ENCODE measurements at regions not wholly inside any gene's neighbourhood (a gene's known extent, or its start where the extent isn't known, plus 50 kb on each side); places are given as distances from the start of the nearest gene placed in this dataset.

GRCh38 chr13:21894703-21895699 is 224.1 kb downstream of the FGF9 start:
- TF ChIP-seq, protein P1, sequence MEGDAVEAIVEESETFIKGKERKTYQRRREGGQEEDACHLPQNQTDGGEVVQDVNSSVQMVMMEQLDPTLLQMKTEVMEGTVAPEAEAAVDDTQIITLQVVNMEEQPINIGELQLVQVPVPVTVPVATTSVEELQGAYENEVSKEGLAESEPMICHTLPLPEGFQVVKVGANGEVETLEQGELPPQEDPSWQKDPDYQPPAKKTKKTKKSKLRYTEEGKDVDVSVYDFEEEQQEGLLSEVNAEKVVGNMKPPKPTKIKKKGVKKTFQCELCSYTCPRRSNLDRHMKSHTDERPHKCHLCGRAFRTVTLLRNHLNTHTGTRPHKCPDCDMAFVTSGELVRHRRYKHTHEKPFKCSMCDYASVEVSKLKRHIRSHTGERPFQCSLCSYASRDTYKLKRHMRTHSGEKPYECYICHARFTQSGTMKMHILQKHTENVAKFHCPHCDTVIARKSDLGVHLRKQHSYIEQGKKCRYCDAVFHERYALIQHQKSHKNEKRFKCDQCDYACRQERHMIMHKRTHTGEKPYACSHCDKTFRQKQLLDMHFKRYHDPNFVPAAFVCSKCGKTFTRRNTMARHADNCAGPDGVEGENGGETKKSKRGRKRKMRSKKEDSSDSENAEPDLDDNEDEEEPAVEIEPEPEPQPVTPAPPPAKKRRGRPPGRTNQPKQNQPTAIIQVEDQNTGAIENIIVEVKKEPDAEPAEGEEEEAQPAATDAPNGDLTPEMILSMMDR (conservative IDR thresholded peaks at IDR 0.05 in 1 of 2, IDR thresholded peaks at IDR 0.05 in 1 of 2; ENCODE audit: extremely low read depth in 1 of 2, insufficient read depth in 1 of 2, low read depth in 1 of 2, low read length in 2 of 2) = no peak
- no peak for TF ChIP-seq EZH2 (IDR thresholded peaks at IDR 0.05; ENCODE audit: borderline replicate concordance, low read length)

Data from mammary epithelial cell (primary cell).